ENCODE measurements at regions not wholly inside any gene's neighbourhood (a gene's known extent, or its start where the extent isn't known, plus 50 kb on each side); places are given as distances from the start of the nearest gene placed in this dataset.
"Not testable (repeated sequence)": the region's sequence is repeated elsewhere in the genome, so short reads cannot be mapped to it uniquely, and the experiment has no call there.

- H3K27me3 ChIP-seq (ENCODE audit: insufficient read depth, low read length) = no peaks in the 10 kb centered on the region
- no peak overlapping the region for H3K27ac ChIP-seq (ENCODE audit: low read length)
- no peaks in the 10 kb centered on the region for H3K9me3 ChIP-seq (ENCODE audit: insufficient read depth, low read depth, low read length)
- H3K4me1 ChIP-seq (ENCODE audit: insufficient read depth, low read length) = peaks cover 3% of the 10 kb centered on the region; the same call in 1 of the 2 replicates
- H3K4me3 ChIP-seq (ENCODE audit: low read length) = no peak overlapping the region
- no peaks in the 10 kb centered on the region for H3K36me3 ChIP-seq (ENCODE audit: insufficient read depth, low read depth, low read length)
- H3K9ac ChIP-seq (ENCODE audit: low read depth, low read length) = no peak overlapping the region
Observed at GRCh38 chr14:53432378-53432802, 279.3 kb upstream of the DDHD1 start.

- Histone ChIP-seq H3K9me3 (ENCODE audit: insufficient read depth, low read depth, low read length) (no peaks in the 10 kb centered on the region), H3K36me3 (ENCODE audit: insufficient read depth, low read depth, low read length) (no peaks in the 10 kb centered on the region), H3K9ac (ENCODE audit: low read depth, low read length) (no peak overlapping the region), H3K4me3 (ENCODE audit: low read length) (no peak overlapping the region), H3K27me3 (ENCODE audit: insufficient read depth, low read length) (no peaks in the 10 kb centered on the region), H3K4me1 (ENCODE audit: insufficient read depth, low read length) (peaks cover 3% of the 10 kb centered on the region; the same call in 1 of the 2 replicates), H3K27ac (ENCODE audit: low read length) (no peak overlapping the region)
Observed at GRCh38 chr14:53430870-53431269, 277.7 kb upstream of the DDHD1 start.

GRCh38 chr14:53412819-53413675 is 259.9 kb upstream of the DDHD1 start:
- H3K27ac ChIP-seq (ENCODE audit: low read length) = no peak overlapping the region

GRCh38 chr14:53411125-53411524 is 258.0 kb upstream of the DDHD1 start:
- 0 out of 2 replicates have a peak, but pooled peaks cover 3% of the 10 kb centered on the region for H3K9me3 ChIP-seq (ENCODE audit: insufficient read depth, low read depth, low read length)
- H3K4me1 ChIP-seq (ENCODE audit: insufficient read depth, low read length) = no peaks in the 10 kb centered on the region
- H3K36me3 ChIP-seq (ENCODE audit: insufficient read depth, low read depth, low read length) = no peaks in the 10 kb centered on the region
- no peak overlapping the region for H3K9ac ChIP-seq (ENCODE audit: low read depth, low read length)
- no peaks in the 10 kb centered on the region for H3K27me3 ChIP-seq (ENCODE audit: insufficient read depth, low read length)
- H3K27ac ChIP-seq (ENCODE audit: low read length) = no peak overlapping the region
- no peak overlapping the region for H3K4me3 ChIP-seq (ENCODE audit: low read length)

More at GRCh38 chr14:53412819-53413675, 259.9 kb upstream of the DDHD1 start:
- H3K9ac ChIP-seq (ENCODE audit: low read depth, low read length) = no peak overlapping the region
- H3K9me3 ChIP-seq (ENCODE audit: insufficient read depth, low read depth, low read length) = peaks cover 16% of the 10 kb centered on the region
- no peak overlapping the region for H3K4me3 ChIP-seq (ENCODE audit: low read length)
- H3K4me1 ChIP-seq (ENCODE audit: insufficient read depth, low read length) = no peaks in the 10 kb centered on the region
- no peaks in the 10 kb centered on the region for H3K36me3 ChIP-seq (ENCODE audit: insufficient read depth, low read depth, low read length)
- no peaks in the 10 kb centered on the region for H3K27me3 ChIP-seq (ENCODE audit: insufficient read depth, low read length)

GRCh38 chr14:53409969-53410368 is 256.8 kb upstream of the DDHD1 start:
- Histone ChIP-seq H3K9ac (ENCODE audit: low read depth, low read length) (no peak overlapping the region), H3K27me3 (ENCODE audit: insufficient read depth, low read length) (no peaks in the 10 kb centered on the region), H3K9me3 (ENCODE audit: insufficient read depth, low read depth, low read length) (no peaks in the 10 kb centered on the region), H3K4me3 (ENCODE audit: low read length) (no peak overlapping the region), H3K36me3 (ENCODE audit: insufficient read depth, low read depth, low read length) (no peaks in the 10 kb centered on the region), H3K27ac (ENCODE audit: low read length) (no peak overlapping the region), H3K4me1 (ENCODE audit: insufficient read depth, low read length) (no peaks in the 10 kb centered on the region)

- no peak overlapping the region for H3K9ac ChIP-seq (ENCODE audit: low read depth, low read length)
- no peak overlapping the region for H3K27ac ChIP-seq (ENCODE audit: low read length)
Observed at GRCh38 chr14:53409289-53409688, 256.2 kb upstream of the DDHD1 start.

GRCh38 chr14:53408175-53408879 is 255.2 kb upstream of the DDHD1 start:
- no peak overlapping the region for H3K4me3 ChIP-seq (ENCODE audit: low read length)
- H3K27ac ChIP-seq (ENCODE audit: low read length) = no peak overlapping the region
- no peaks in the 10 kb centered on the region for H3K9me3 ChIP-seq (ENCODE audit: insufficient read depth, low read depth, low read length)
- H3K27me3 ChIP-seq (ENCODE audit: insufficient read depth, low read length) = no peaks in the 10 kb centered on the region
- H3K9ac ChIP-seq (ENCODE audit: low read depth, low read length) = no peak overlapping the region
- H3K4me1 ChIP-seq (ENCODE audit: insufficient read depth, low read length) = no peaks in the 10 kb centered on the region
- H3K36me3 ChIP-seq (ENCODE audit: insufficient read depth, low read depth, low read length) = no peaks in the 10 kb centered on the region

More at GRCh38 chr14:53409289-53409688, 256.2 kb upstream of the DDHD1 start:
- H3K4me3 ChIP-seq (ENCODE audit: low read length) = no peak overlapping the region
- no peaks in the 10 kb centered on the region for H3K27me3 ChIP-seq (ENCODE audit: insufficient read depth, low read length)
- H3K9me3 ChIP-seq (ENCODE audit: insufficient read depth, low read depth, low read length) = no peaks in the 10 kb centered on the region
- no peaks in the 10 kb centered on the region for H3K4me1 ChIP-seq (ENCODE audit: insufficient read depth, low read length)
- H3K36me3 ChIP-seq (ENCODE audit: insufficient read depth, low read depth, low read length) = no peaks in the 10 kb centered on the region

- Histone ChIP-seq H3K4me1 (ENCODE audit: insufficient read depth, low read length) (no peaks in the 10 kb centered on the region), H3K9ac (ENCODE audit: low read depth, low read length) (no peak overlapping the region), H3K27ac (ENCODE audit: low read length) (no peak overlapping the region), H3K27me3 (ENCODE audit: insufficient read depth, low read length) (no peaks in the 10 kb centered on the region), H3K36me3 (ENCODE audit: insufficient read depth, low read depth, low read length) (no peaks in the 10 kb centered on the region), H3K9me3 (ENCODE audit: insufficient read depth, low read depth, low read length) (no peaks in the 10 kb centered on the region), H3K4me3 (ENCODE audit: low read length) (no peak overlapping the region)
Observed at GRCh38 chr14:53406519-53406918, 253.4 kb upstream of the DDHD1 start.

- Histone ChIP-seq H3K36me3 (ENCODE audit: insufficient read depth, low read depth, low read length) (no peaks in the 10 kb centered on the region), H3K9ac (ENCODE audit: low read depth, low read length) (no peak overlapping the region), H3K4me1 (ENCODE audit: insufficient read depth, low read length) (no peaks in the 10 kb centered on the region), H3K27ac (ENCODE audit: low read length) (no peak overlapping the region), H3K9me3 (ENCODE audit: insufficient read depth, low read depth, low read length) (no peaks in the 10 kb centered on the region), H3K27me3 (ENCODE audit: insufficient read depth, low read length) (no peaks in the 10 kb centered on the region), H3K4me3 (ENCODE audit: low read length) (no peak overlapping the region)
Observed at GRCh38 chr14:53401646-53402045, 248.5 kb upstream of the DDHD1 start.

GRCh38 chr14:53399057-53399456 is 245.9 kb upstream of the DDHD1 start:
- Histone ChIP-seq H3K36me3 (ENCODE audit: insufficient read depth, low read depth, low read length) (no peaks in the 10 kb centered on the region), H3K4me1 (ENCODE audit: insufficient read depth, low read length) (no peaks in the 10 kb centered on the region), H3K4me3 (ENCODE audit: low read length) (no peak overlapping the region)

GRCh38 chr14:53398616-53399015 is 245.5 kb upstream of the DDHD1 start:
- H3K4me3 ChIP-seq (ENCODE audit: low read length) = no peak overlapping the region
- H3K27ac ChIP-seq (ENCODE audit: low read length) = no peak overlapping the region
- peaks cover 15% of the 10 kb centered on the region for H3K9me3 ChIP-seq (ENCODE audit: insufficient read depth, low read depth, low read length)
- H3K36me3 ChIP-seq (ENCODE audit: insufficient read depth, low read depth, low read length) = no peaks in the 10 kb centered on the region
- H3K4me1 ChIP-seq (ENCODE audit: insufficient read depth, low read length) = no peaks in the 10 kb centered on the region
- H3K27me3 ChIP-seq (ENCODE audit: insufficient read depth, low read length) = no peaks in the 10 kb centered on the region
- no peak overlapping the region for H3K9ac ChIP-seq (ENCODE audit: low read depth, low read length)

More at GRCh38 chr14:53399057-53399456, 245.9 kb upstream of the DDHD1 start:
- Histone ChIP-seq H3K27me3 (ENCODE audit: insufficient read depth, low read length) (no peaks in the 10 kb centered on the region), H3K9me3 (ENCODE audit: insufficient read depth, low read depth, low read length) (peaks cover 13% of the 10 kb centered on the region), H3K27ac (ENCODE audit: low read length) (no peak overlapping the region), H3K9ac (ENCODE audit: low read depth, low read length) (no peak overlapping the region)

GRCh38 chr14:53395267-53395666 is 242.1 kb upstream of the DDHD1 start:
- not testable (repeated sequence) for H3K27ac ChIP-seq (ENCODE audit: low read length); H3K36me3 ChIP-seq (ENCODE audit: insufficient read depth, low read depth, low read length); H3K27me3 ChIP-seq (ENCODE audit: insufficient read depth, low read length); H3K4me1 ChIP-seq (ENCODE audit: insufficient read depth, low read length); H3K4me3 ChIP-seq (ENCODE audit: low read length); H3K9ac ChIP-seq (ENCODE audit: low read depth, low read length)
- H3K9me3 ChIP-seq (ENCODE audit: insufficient read depth, low read depth, low read length) = peaks cover 15% of the 10 kb centered on the region

Measured in iPS-20b (cell line).